Left ventricle myocardium inferior (tissue), 1 donor: ENCODE measurements at regions not wholly inside any gene's neighbourhood (a gene's known extent, or its start where the extent isn't known, plus 50 kb on each side); places are given as distances from the start of the nearest gene placed in this dataset.

Experiments used
- DNase-seq: peaks from one replicate; pipeline ENCODE4 v3.0.0-alpha.2; 2020
- H3K27ac ChIP-seq: fragments of 200-600 bp; replicated peaks from 2 replicates; pipeline ENCODE4 v1.8.0; 2021
- H3K27me3 ChIP-seq: fragments of 200-600 bp; 2 replicates; pipeline ENCODE4 v1.8.0; 2021; ENCODE audit warnings: low read depth
- H3K36me3 ChIP-seq: fragments of 200-600 bp; 2 replicates; pipeline ENCODE4 v1.8.0; 2021
- H3K4me1 ChIP-seq: fragments of 200-600 bp; 2 replicates; pipeline ENCODE4 v1.8.0; 2021
- H3K4me3 ChIP-seq: fragments of 200-600 bp; 2 replicates; pipeline ENCODE4 v1.8.0; 2021; ENCODE audit warnings: mild to moderate bottlenecking, moderate library complexity
- H3K9me3 ChIP-seq: fragments of 200-600 bp; replicated peaks from 2 replicates; pipeline ENCODE4 v1.8.0; 2021
- CTCF ChIP-seq: fragments of 200-600 bp; IDR thresholded peaks from 2 replicates; pipeline ENCODE4 v1.8.0; 2021; ENCODE audit warnings: antibody characterized with exemption, mild to moderate bottlenecking, borderline replicate concordance
- intact Hi-C: fragments of 100-400 bp; cut with micrococcal nuclease; formaldehyde crosslinking; loops from one replicate; pipeline ENCODE4 v1.11.0; 2022
- donor health status: DM: no; HTN: yes; CAD: no; lungs with severe emphysema.

GRCh38 chr2:18406219-18406618, 154.2 kb downstream of the RDH14 start:
- H3K4me3 ChIP-seq: no peak overlapping the region
- intact Hi-C loops: no loop called here
- no peaks in the 10 kb centered on the region for H3K27me3 ChIP-seq
- TF ChIP-seq CTCF: no peak
- H3K9me3 ChIP-seq: peaks cover 6% of the 10 kb centered on the region
- H3K36me3 ChIP-seq: no peaks in the 10 kb centered on the region
- no peak for DNase-seq
- no peaks in the 10 kb centered on the region for H3K4me1 ChIP-seq
- no peak overlapping the region for H3K27ac ChIP-seq

GRCh38 chr2:18404708-18405107, 155.7 kb downstream of the RDH14 start:
- H3K4me1 ChIP-seq: no peaks in the 10 kb centered on the region
- no peak for DNase-seq
- TF ChIP-seq CTCF: no peak
- H3K27me3 ChIP-seq: no peaks in the 10 kb centered on the region
- no peaks in the 10 kb centered on the region for H3K36me3 ChIP-seq
- H3K27ac ChIP-seq: no peak overlapping the region
- intact Hi-C loops: no loop called here
- no peak overlapping the region for H3K4me3 ChIP-seq
- peaks cover 6% of the 10 kb centered on the region for H3K9me3 ChIP-seq

- Histone ChIP-seq H3K27me3 (no peaks in the 10 kb centered on the region), H3K36me3 (no peaks in the 10 kb centered on the region), H3K27ac (no peak overlapping the region), H3K4me1 (no peaks in the 10 kb centered on the region), H3K9me3 (peaks cover 6% of the 10 kb centered on the region), H3K4me3 (no peak overlapping the region)
- no peak for TF ChIP-seq CTCF
- DNase-seq: no peak
- intact Hi-C loops: no loop called here
These were observed 156.4 kb downstream of the RDH14 start for GRCh38 chr2:18403921-18404522.

- no peak for DNase-seq
- Histone ChIP-seq H3K27me3 (no peaks in the 10 kb centered on the region), H3K9me3 (no peaks in the 10 kb centered on the region), H3K36me3 (no peaks in the 10 kb centered on the region), H3K4me3 (no peak overlapping the region), H3K27ac (no peak overlapping the region), H3K4me1 (no peaks in the 10 kb centered on the region)
- intact Hi-C loops: no loop called here
- no peak for TF ChIP-seq CTCF
These were observed 157.6 kb downstream of the RDH14 start for GRCh38 chr2:18402831-18403230.

- DNase-seq: no peak
- Histone ChIP-seq H3K4me1 (no peaks in the 10 kb centered on the region), H3K27me3 (no peaks in the 10 kb centered on the region), H3K9me3 (no peaks in the 10 kb centered on the region), H3K36me3 (no peaks in the 10 kb centered on the region), H3K4me3 (no peak overlapping the region), H3K27ac (no peak overlapping the region)
- intact Hi-C loops: no loop called here
- TF ChIP-seq CTCF: no peak
These were observed 159.0 kb downstream of the RDH14 start for GRCh38 chr2:18401471-18401870.
